ENCODE measurements at regions not wholly inside any gene's neighbourhood (a gene's known extent, or its start where the extent isn't known, plus 50 kb on each side); places are given as distances from the start of the nearest gene placed in this dataset.

DNA sequence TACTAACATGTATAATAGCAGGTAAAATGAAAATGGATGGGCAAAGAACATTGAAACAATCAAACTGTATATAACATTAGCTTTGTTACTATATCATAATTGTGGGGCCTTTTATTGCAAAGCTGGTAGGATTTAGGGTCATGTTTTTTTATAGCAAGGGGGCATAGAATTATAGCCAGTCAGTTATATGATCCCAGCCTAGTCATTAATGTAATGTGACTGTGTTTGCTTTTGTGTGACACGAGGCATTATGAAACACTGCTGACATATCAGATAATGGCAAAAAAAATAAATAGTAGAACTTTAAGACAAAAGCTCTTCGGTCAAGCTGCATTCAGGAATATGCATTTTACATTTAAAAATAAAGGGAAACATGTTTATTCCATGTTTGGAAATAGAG, 81.3 kb upstream of the ZNF281 start:
- no peak for TF ChIP-seq EZH2 (IDR thresholded peaks at IDR 0.05; ENCODE audit: borderline replicate concordance, insufficient read depth, low read depth, low read length, poor library complexity, severe bottlenecking)
- TF ChIP-seq, protein P1, sequence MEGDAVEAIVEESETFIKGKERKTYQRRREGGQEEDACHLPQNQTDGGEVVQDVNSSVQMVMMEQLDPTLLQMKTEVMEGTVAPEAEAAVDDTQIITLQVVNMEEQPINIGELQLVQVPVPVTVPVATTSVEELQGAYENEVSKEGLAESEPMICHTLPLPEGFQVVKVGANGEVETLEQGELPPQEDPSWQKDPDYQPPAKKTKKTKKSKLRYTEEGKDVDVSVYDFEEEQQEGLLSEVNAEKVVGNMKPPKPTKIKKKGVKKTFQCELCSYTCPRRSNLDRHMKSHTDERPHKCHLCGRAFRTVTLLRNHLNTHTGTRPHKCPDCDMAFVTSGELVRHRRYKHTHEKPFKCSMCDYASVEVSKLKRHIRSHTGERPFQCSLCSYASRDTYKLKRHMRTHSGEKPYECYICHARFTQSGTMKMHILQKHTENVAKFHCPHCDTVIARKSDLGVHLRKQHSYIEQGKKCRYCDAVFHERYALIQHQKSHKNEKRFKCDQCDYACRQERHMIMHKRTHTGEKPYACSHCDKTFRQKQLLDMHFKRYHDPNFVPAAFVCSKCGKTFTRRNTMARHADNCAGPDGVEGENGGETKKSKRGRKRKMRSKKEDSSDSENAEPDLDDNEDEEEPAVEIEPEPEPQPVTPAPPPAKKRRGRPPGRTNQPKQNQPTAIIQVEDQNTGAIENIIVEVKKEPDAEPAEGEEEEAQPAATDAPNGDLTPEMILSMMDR (IDR thresholded peaks at IDR 0.05): no peak

Data from B cell (primary cell).